GM12878 (cell line): ENCODE measurements at regions not wholly inside any gene's neighbourhood (a gene's known extent, or its start where the extent isn't known, plus 50 kb on each side); places are given as distances from the start of the nearest gene placed in this dataset.

Experiments used
- ATAC-seq: fragments of 200-7000 bp; cut with Tn5 transposase; 3 replicates; pipeline ENCODE4 v1.9.1; 2020; ENCODE audit warnings: mild to moderate bottlenecking, moderate library complexity
- BruUV-seq: library from RNA; stranded (reverse); fragments of 400-500 nt; replicated peaks from 2 replicates; lab custom pipeline; 2021; lab: Mats Ljungman, UMichigan
- CTCF ChIA-PET: fragments of 300-600 bp; sonication (Branson Sonifier 250); formaldehyde crosslinking; extraction: SDS; loops from one replicate; lab custom pipeline; 2021; ENCODE audit warnings: inconsistent platforms; lab: Yijun Ruan, JAX
- POLR2A ChIA-PET: fragments of 350-600 bp; formaldehyde crosslinking; extraction: SDS; loops from one replicate; lab custom pipeline; 2021; ENCODE audit warnings: inconsistent platforms; lab: Charles Lee
- RAD21 ChIA-PET: fragments of 300-600 bp; sonication (Branson Sonifier 250); formaldehyde crosslinking; loops from one replicate; lab custom pipeline; 2023; ENCODE audit warnings: antibody characterized with exemption; ENCODE audit not compliant: unreplicated experiment; lab: Charles Lee
- SMC1A ChIA-PET: fragments of 300-600 bp; sonication (Branson Sonifier 250); formaldehyde crosslinking; loops from one replicate; lab custom pipeline; 2023; ENCODE audit not compliant: unreplicated experiment, uncharacterized antibody; lab: Charles Lee
- DNase-seq: peaks from one replicate; pipeline ENCODE4 v3.0.0-alpha.2; 2011; ENCODE audit warnings: low read depth, low spot score
- FAIRE-seq: peaks from 3 replicates; lab custom pipeline; 2011; peaks lifted over from hg19 to GRCh38; lab: Jason Lieb, UNC
- H2AFZ ChIP-seq: 2 replicates; pipeline ENCODE4 v1.6.0; 2011; ENCODE audit warnings: low read depth, low read length, control low read depth; ENCODE audit not compliant: control insufficient read depth
- H3K27ac ChIP-seq: 2 replicates; pipeline ENCODE4 v1.5.1; 2011; ENCODE audit warnings: control low read depth; ENCODE audit not compliant: control insufficient read depth, insufficient read depth
- H3K27me3 ChIP-seq, 2 experiments: replicated peaks in 1 of 2; 2 replicates each; pipeline versions ENCODE4 v1.6.0 to v1.6.1; 2011; ENCODE audit warnings: low read length in 1 of 2; ENCODE audit not compliant: control insufficient read depth in 2 of 2, insufficient read depth in 2 of 2
- H3K36me3 ChIP-seq, 2 experiments: 2 replicates each; pipeline ENCODE4 v1.5.1; 2011; ENCODE audit warnings: low read length in 1 of 2; ENCODE audit not compliant: control insufficient read depth in 2 of 2, insufficient read depth in 2 of 2
- H3K4me1 ChIP-seq: 2 replicates; pipeline ENCODE4 v1.6.1; 2011; ENCODE audit warnings: mild to moderate bottlenecking, low read length, moderate library complexity, mixed read lengths; ENCODE audit not compliant: control insufficient read depth, insufficient read depth
- H3K4me2 ChIP-seq: 2 replicates; pipeline ENCODE4 v1.6.0; 2011; ENCODE audit warnings: control low read depth; ENCODE audit not compliant: control insufficient read depth, insufficient read depth
- H3K4me3 ChIP-seq: fragments of 200-600 bp; sonication (generic); 2 replicates; pipeline ENCODE4 v1.5.1; 2016
- H3K79me2 ChIP-seq: 2 replicates; pipeline ENCODE4 v1.6.0; 2011; ENCODE audit warnings: low read length; ENCODE audit not compliant: control insufficient read depth, insufficient read depth
- H3K9ac ChIP-seq: 2 replicates; pipeline ENCODE4 v1.8.0; 2011; ENCODE audit warnings: low read length, control low read depth, mixed read lengths; ENCODE audit not compliant: control insufficient read depth, insufficient read depth
- H3K9me3 ChIP-seq: replicated peaks from 3 replicates; pipeline ENCODE4 v1.5.1; 2011; ENCODE audit warnings: mild to moderate bottlenecking, low read length; ENCODE audit not compliant: control insufficient read depth, insufficient read depth
- H4K20me1 ChIP-seq: 2 replicates; pipeline ENCODE4 v1.6.0; 2011; ENCODE audit not compliant: control insufficient read depth, insufficient read depth
- BHLHE40 ChIP-seq, 2 experiments: fragments of 450-650 bp in 1 of 2; IDR thresholded peaks; 2 replicates each; pipeline ENCODE4 v1.6.1; 2011 to 2017; ENCODE audit warnings: low read depth in 2 of 2, borderline replicate concordance in 1 of 2, improper control_type of control experiment in 1 of 2, low read length in 1 of 2, mild to moderate bottlenecking in 1 of 2
- CHD4 ChIP-seq: fragments of 200-600 bp; sonication (generic); IDR thresholded peaks from 2 replicates; pipeline ENCODE4 v1.6.1; 2016; ENCODE audit warnings: mild to moderate bottlenecking
- EP300 ChIP-seq, 2 experiments: fragments of 150-350 bp in 1 of 2; IDR thresholded peaks; 2 replicates each; pipeline ENCODE4 v1.6.1; 2011 to 2012; ENCODE audit warnings: low read depth in 2 of 2, low read length in 2 of 2, borderline replicate concordance in 1 of 2, improper control_type of control experiment in 1 of 2, inconsistent platforms in 1 of 2; ENCODE audit not compliant: control insufficient read depth in 1 of 2
- HDAC6 ChIP-seq: fragments of 200-600 bp; sonication (generic); IDR thresholded peaks from one replicate; pipeline ENCODE4 v1.8.0; 2017; ENCODE audit warnings: antibody characterized with exemption; ENCODE audit not compliant: unreplicated experiment
- IKZF2 ChIP-seq, 2 experiments: fragments of 450-650 bp; IDR thresholded peaks; 2 replicates each; pipeline ENCODE4 v1.6.1; 2017; ENCODE audit warnings: mild to moderate bottlenecking in 2 of 2, moderate library complexity in 2 of 2
- JUND ChIP-seq: IDR thresholded peaks from 2 replicates; pipeline ENCODE4 v1.6.1; 2012; ENCODE audit warnings: low read depth, mild to moderate bottlenecking, low read length, improper control_type of control experiment, moderate library complexity
- KDM1A ChIP-seq: fragments of 200-600 bp; sonication (generic); IDR thresholded peaks from 2 replicates; pipeline ENCODE4 v1.6.1; 2016; ENCODE audit warnings: borderline replicate concordance
- PAX8 ChIP-seq: fragments of 450-650 bp; IDR thresholded peaks from 2 replicates; pipeline ENCODE4 v1.6.1; 2017; ENCODE audit warnings: mild to moderate bottlenecking, moderate library complexity
- RAD51 ChIP-seq: fragments of 450-650 bp; IDR thresholded peaks from 2 replicates; pipeline ENCODE4 v1.6.1; 2016; ENCODE audit warnings: moderate library complexity, mild to moderate bottlenecking, inconsistent platforms
- RUNX3 ChIP-seq: IDR thresholded peaks from 2 replicates; pipeline ENCODE4 v1.6.1; 2012; ENCODE audit warnings: low read length, inconsistent platforms
- SP1 ChIP-seq: IDR thresholded peaks from one replicate; pipeline ENCODE4 v1.6.1; 2011; ENCODE audit warnings: low read depth, low read length
- SUPT20H ChIP-seq: IDR thresholded peaks from 2 replicates; pipeline ENCODE4 v1.6.1; 2011; ENCODE audit warnings: low read depth, mild to moderate bottlenecking, low read length, moderate library complexity, borderline replicate concordance; ENCODE audit not compliant: control insufficient read depth
- WGBS: methylation state at CpG from one replicate; pipeline ENCODE4 v1.1.6; 2016; ENCODE audit warnings: low lambda C conversion rate; ENCODE audit not compliant: insufficient replicate concordance, insufficient coverage; ENCODE audit errors: missing lambda C conversion rate; 5-methylcytosine and 5-hydroxymethylcytosine counted together
- in situ Hi-C: fragments of 300-500 bp; cut with MboI; formaldehyde crosslinking; loops from 9 replicates; pipeline ENCODE4 v1.14.3; 2018; ENCODE audit warnings: mixed read lengths
- intact Hi-C: fragments of 100-400 bp; cut with micrococcal nuclease; formaldehyde crosslinking; loops from one replicate; pipeline ENCODE4 v1.14.2; 2022; ENCODE audit not compliant: unreplicated experiment
- TF ChIP-seq, protein P1 (sequence below): IDR thresholded peaks from 2 replicates; pipeline ENCODE4 v1.6.1; 2012; ENCODE audit warnings: mild to moderate bottlenecking, low read depth, low read length
- TF ChIP-seq, protein P2 (sequence below): IDR thresholded peaks from 2 replicates; pipeline ENCODE4 v1.6.1; 2012; ENCODE audit warnings: low read depth, low read length, improper control_type of control experiment
- TF ChIP-seq, protein P3 (sequence below): IDR thresholded peaks from 2 replicates; pipeline ENCODE4 v1.6.1; 2011; ENCODE audit warnings: borderline replicate concordance, low read depth, mild to moderate bottlenecking, moderate library complexity, low read length; ENCODE audit not compliant: insufficient read depth, poor library complexity, severe bottlenecking
- TF ChIP-seq, protein P4 (sequence below): IDR thresholded peaks from 2 replicates; pipeline ENCODE4 v1.6.1; 2012; ENCODE audit warnings: low read length, inconsistent platforms

DNA sequence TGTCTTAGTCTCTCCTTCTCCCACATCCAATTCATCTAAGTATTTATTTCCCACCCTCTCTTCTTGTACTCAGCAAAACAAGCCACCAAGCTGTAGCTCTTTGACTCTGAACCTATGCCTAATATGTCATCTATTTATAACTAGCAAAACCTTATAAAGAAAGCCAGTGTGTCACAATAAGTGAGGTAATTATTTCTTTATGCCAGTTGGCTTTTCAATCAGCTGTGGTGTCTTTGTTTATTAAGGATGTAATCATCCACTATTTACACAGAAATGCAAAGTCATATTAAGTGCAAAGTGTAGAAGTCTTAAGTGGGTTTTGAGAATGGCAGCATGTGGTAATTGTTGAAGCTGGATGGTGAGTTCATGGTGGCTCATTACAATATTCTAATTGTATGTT lies 215.2 kb upstream of the HTR1E start (continued):
- TF ChIP-seq, protein P1, sequence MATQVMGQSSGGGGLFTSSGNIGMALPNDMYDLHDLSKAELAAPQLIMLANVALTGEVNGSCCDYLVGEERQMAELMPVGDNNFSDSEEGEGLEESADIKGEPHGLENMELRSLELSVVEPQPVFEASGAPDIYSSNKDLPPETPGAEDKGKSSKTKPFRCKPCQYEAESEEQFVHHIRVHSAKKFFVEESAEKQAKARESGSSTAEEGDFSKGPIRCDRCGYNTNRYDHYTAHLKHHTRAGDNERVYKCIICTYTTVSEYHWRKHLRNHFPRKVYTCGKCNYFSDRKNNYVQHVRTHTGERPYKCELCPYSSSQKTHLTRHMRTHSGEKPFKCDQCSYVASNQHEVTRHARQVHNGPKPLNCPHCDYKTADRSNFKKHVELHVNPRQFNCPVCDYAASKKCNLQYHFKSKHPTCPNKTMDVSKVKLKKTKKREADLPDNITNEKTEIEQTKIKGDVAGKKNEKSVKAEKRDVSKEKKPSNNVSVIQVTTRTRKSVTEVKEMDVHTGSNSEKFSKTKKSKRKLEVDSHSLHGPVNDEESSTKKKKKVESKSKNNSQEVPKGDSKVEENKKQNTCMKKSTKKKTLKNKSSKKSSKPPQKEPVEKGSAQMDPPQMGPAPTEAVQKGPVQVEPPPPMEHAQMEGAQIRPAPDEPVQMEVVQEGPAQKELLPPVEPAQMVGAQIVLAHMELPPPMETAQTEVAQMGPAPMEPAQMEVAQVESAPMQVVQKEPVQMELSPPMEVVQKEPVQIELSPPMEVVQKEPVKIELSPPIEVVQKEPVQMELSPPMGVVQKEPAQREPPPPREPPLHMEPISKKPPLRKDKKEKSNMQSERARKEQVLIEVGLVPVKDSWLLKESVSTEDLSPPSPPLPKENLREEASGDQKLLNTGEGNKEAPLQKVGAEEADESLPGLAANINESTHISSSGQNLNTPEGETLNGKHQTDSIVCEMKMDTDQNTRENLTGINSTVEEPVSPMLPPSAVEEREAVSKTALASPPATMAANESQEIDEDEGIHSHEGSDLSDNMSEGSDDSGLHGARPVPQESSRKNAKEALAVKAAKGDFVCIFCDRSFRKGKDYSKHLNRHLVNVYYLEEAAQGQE, result no peak
- TF ChIP-seq HDAC6, result no peak

DNA sequence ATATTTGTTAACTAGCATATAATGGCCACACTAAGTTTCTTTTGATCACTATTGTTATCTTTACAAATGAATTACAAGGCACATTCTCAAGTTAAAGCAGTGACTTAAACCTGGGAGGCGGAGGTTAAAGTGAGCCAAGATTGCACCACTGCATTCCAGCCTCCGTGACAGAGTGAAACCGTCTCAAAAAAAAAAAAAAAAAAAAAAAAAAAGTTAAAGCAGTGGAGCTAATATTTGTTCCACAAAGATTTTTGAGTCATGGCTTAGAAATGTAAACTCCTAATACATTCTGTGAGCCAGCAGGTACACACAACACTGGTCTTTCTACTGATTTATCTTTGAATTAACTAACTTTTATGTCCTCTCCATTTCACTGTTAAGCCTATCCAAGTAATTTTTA lies 221.7 kb upstream of the HTR1E start:
- no peaks in the 10 kb centered on the region for H3K27me3 ChIP-seq
- in situ Hi-C loops, result no loop called here
- no peak for DNase-seq
- no peak overlapping the region for H3K4me2 ChIP-seq
- no peaks in the 10 kb centered on the region for H3K79me2 ChIP-seq
- ChIA-PET POLR2A (no interaction called here), SMC1A (no interaction called here), CTCF (no interaction called here), RAD21 (no interaction called here)
- H3K27ac ChIP-seq, result no peak overlapping the region
- H3K4me1 ChIP-seq, result no peaks in the 10 kb centered on the region
- H3K36me3 ChIP-seq, result no peaks in the 10 kb centered on the region
- no peak for FAIRE-seq
- no peak for ATAC-seq
- intact Hi-C loops, result no loop called here
- no peak for TF ChIP-seq JUND
- TF ChIP-seq BHLHE40 (IDR thresholded peaks at IDR 0.05; ENCODE audit: borderline replicate concordance in 1 of 2, low read depth in 2 of 2, low read length in 1 of 2), result no peak
- TF ChIP-seq RUNX3, result no peak
- no peak for TF ChIP-seq SUPT20H
- TF ChIP-seq, protein P2, sequence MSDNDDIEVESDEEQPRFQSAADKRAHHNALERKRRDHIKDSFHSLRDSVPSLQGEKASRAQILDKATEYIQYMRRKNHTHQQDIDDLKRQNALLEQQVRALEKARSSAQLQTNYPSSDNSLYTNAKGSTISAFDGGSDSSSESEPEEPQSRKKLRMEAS, result no peak
- TF ChIP-seq, protein P3, sequence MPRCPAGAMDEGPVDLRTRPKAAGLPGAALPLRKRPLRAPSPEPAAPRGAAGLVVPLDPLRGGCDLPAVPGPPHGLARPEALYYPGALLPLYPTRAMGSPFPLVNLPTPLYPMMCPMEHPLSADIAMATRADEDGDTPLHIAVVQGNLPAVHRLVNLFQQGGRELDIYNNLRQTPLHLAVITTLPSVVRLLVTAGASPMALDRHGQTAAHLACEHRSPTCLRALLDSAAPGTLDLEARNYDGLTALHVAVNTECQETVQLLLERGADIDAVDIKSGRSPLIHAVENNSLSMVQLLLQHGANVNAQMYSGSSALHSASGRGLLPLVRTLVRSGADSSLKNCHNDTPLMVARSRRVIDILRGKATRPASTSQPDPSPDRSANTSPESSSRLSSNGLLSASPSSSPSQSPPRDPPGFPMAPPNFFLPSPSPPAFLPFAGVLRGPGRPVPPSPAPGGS, result no peak
- no peak for TF ChIP-seq RAD51
- no peak for TF ChIP-seq EP300 (IDR thresholded peaks at IDR 0.05; ENCODE audit: borderline replicate concordance in 1 of 2, control insufficient read depth in 1 of 2, low read depth in 2 of 2, low read length in 2 of 2)
- TF ChIP-seq IKZF2 (IDR thresholded peaks at IDR 0.05), result no peak
- TF ChIP-seq SP1, result no peak
- TF ChIP-seq CHD4, result no peak
- TF ChIP-seq, protein P4, sequence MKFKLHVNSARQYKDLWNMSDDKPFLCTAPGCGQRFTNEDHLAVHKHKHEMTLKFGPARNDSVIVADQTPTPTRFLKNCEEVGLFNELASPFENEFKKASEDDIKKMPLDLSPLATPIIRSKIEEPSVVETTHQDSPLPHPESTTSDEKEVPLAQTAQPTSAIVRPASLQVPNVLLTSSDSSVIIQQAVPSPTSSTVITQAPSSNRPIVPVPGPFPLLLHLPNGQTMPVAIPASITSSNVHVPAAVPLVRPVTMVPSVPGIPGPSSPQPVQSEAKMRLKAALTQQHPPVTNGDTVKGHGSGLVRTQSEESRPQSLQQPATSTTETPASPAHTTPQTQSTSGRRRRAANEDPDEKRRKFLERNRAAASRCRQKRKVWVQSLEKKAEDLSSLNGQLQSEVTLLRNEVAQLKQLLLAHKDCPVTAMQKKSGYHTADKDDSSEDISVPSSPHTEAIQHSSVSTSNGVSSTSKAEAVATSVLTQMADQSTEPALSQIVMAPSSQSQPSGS, result no peak
- no peak for TF ChIP-seq PAX8
- TF ChIP-seq KDM1A, result no peak
- no peak overlapping the region for H2AFZ ChIP-seq
- H4K20me1 ChIP-seq, result no peaks in the 10 kb centered on the region
- BruUV-seq, result no TSS peak
- no peak overlapping the region for H3K4me3 ChIP-seq
- H3K9me3 ChIP-seq, result no peaks in the 10 kb centered on the region
- H3K9ac ChIP-seq, result no peak overlapping the region
- WGBS, result 0% methylated on average over 2 of the region's 3 CpGs
